Fibroblast of lung (primary cell): ENCODE measurements at regions not wholly inside any gene's neighbourhood (a gene's known extent, or its start where the extent isn't known, plus 50 kb on each side); places are given as distances from the start of the nearest gene placed in this dataset.

ENCODE experiments used
- CTCF ChIP-seq, 2 donors: IDR thresholded peaks in 1 of 2; conservative IDR thresholded peaks in 1 of 2; 1 replicate in 1 of 2; 2 replicates in 1 of 2; pipeline ENCODE4 v1.5.1; 2011 to 2012; ENCODE audit warnings: low read length in 2 of 2, control low read depth in 1 of 2, inconsistent platforms in 1 of 2, low read depth in 1 of 2, mild to moderate bottlenecking in 1 of 2
- EZH2 ChIP-seq: IDR thresholded peaks from 2 replicates; pipeline ENCODE4 v1.5.1; 2012; ENCODE audit warnings: low read length, control low read depth, mild to moderate bottlenecking; ENCODE audit errors: missing control alignments

GRCh38 chr2:191740016-191740419 lies 62.1 kb downstream of the NABP1 start:
- TF ChIP-seq CTCF (conservative IDR thresholded peaks at IDR 0.05 in 1 of 2, IDR thresholded peaks at IDR 0.05 in 1 of 2; ENCODE audit: low read depth in 1 of 2, low read length in 2 of 2): no peak
- TF ChIP-seq EZH2: no peak
